CD4-positive, CD25-positive, alpha-beta regulatory T cell (primary cell): ENCODE measurements at regions not wholly inside any gene's neighbourhood (a gene's known extent, or its start where the extent isn't known, plus 50 kb on each side); places are given as distances from the start of the nearest gene placed in this dataset.
"Not testable (repeated sequence)": the region's sequence is repeated elsewhere in the genome, so short reads cannot be mapped to it uniquely, and the experiment has no call there.

Experiments used
- ATAC-seq, 2 donors: fragments of 150-1000 bp; cut with Tn5 transposase; one replicate each; pipeline ENCODE4 v1.10.0; 2021; ENCODE audit warnings: low read depth in 2 of 2, moderate number of reproducible peaks in 2 of 2, moderate library complexity in 1 of 2
- DNase-seq, 3 donors: peaks; one replicate each; pipeline versions ENCODE4 v3.0.0 to v3.0.0-alpha.2; 2012 to 2022; ENCODE audit warnings: mixed read lengths in 1 of 3
- H3K27ac ChIP-seq: one replicate; pipeline ENCODE4 v1.7.0; 2013; ENCODE audit warnings: mild to moderate bottlenecking, low read length; ENCODE audit not compliant: insufficient read depth, poor library complexity, severe bottlenecking
- H3K27me3 ChIP-seq: one replicate; pipeline ENCODE4 v1.7.0; 2013; ENCODE audit warnings: low read length; ENCODE audit not compliant: control insufficient read depth, insufficient read depth
- H3K36me3 ChIP-seq: one replicate; pipeline ENCODE4 v1.7.0; 2013; ENCODE audit warnings: mild to moderate bottlenecking, low read length, moderate library complexity; ENCODE audit not compliant: control insufficient read depth, insufficient read depth
- H3K4me1 ChIP-seq: 2 replicates; pipeline ENCODE4 v1.7.0; 2013; ENCODE audit warnings: mild to moderate bottlenecking, low read length; ENCODE audit not compliant: insufficient read depth, control insufficient read depth, poor library complexity, severe bottlenecking
- H3K4me3 ChIP-seq: one replicate; pipeline ENCODE4 v1.7.0; 2013; ENCODE audit warnings: low read depth, mild to moderate bottlenecking, low read length, moderate library complexity
- H3K9me3 ChIP-seq, 2 experiments: 1 replicate in 1 of 2; 2 replicates in 1 of 2; pipeline ENCODE4 v1.7.0; 2013; ENCODE audit warnings: low read length in 2 of 2, mild to moderate bottlenecking in 1 of 2, moderate library complexity in 1 of 2; ENCODE audit not compliant: control insufficient read depth in 2 of 2
- H3K27ac Mint-ChIP-seq, 3 donors: one replicate each; pipeline ENCODE4 v1.8.0; 2020 to 2022; ENCODE audit warnings: mild to moderate bottlenecking in 3 of 3, mixed read lengths in 3 of 3, moderate library complexity in 2 of 3
- H3K27me3 Mint-ChIP-seq: one replicate; pipeline ENCODE4 v1.8.0; 2022; ENCODE audit warnings: mild to moderate bottlenecking, mixed read lengths
- H3K36me3 Mint-ChIP-seq: one replicate; pipeline ENCODE4 v1.8.0; 2020; ENCODE audit warnings: mixed read lengths
- H3K4me1 Mint-ChIP-seq, 4 donors: one replicate each; pipeline ENCODE4 v1.8.0; 2020 to 2022; ENCODE audit warnings: mixed read lengths in 4 of 4, mild to moderate bottlenecking in 1 of 4
- H3K4me3 Mint-ChIP-seq, 4 donors: one replicate each; pipeline ENCODE4 v1.8.0; 2020 to 2022; ENCODE audit warnings: mild to moderate bottlenecking in 4 of 4, mixed read lengths in 4 of 4, moderate library complexity in 3 of 4
- H3K9me3 Mint-ChIP-seq, 7 donors: one replicate each; pipeline ENCODE4 v1.8.0; 2020 to 2022; ENCODE audit warnings: mixed read lengths in 7 of 7, mild to moderate bottlenecking in 3 of 7, moderate library complexity in 2 of 7

DNA sequence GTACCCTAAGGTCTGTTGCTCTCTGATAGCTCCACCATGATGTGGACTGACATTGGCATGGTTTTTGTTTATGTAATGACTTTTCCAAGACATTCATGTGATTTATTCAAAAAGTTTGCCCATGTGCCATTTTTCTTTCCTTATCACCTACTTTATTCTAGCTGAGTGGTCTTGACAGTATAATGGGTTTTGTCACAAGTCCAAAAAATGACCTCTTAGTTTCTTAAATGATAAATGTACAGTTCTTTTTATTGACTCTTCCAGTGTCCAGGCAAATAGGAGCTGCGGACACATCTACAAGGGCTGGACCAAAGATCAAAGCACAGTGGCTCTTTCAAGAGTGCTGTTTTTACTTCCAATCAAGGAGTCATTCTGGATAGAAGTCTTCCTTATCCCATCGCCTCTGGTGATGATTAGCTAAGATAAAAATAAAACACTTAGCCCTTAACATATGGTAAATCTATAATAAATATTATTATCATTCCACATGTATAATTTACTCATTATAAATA, 141.4 kb downstream of the MMUT start:
- H3K4me3 Mint-ChIP-seq: peak overlapping the region in 1 of 4 donors; percentile 44
- H3K27ac Mint-ChIP-seq: peak overlapping the region in 1 of 3 donors; percentile 7
- Histone ChIP-seq H3K9me3 (no peaks in the 10 kb centered on the region), H3K27me3 (no peaks in the 10 kb centered on the region), H3K4me3 (no peak overlapping the region), H3K27ac (no peak overlapping the region), H3K36me3 (no peaks in the 10 kb centered on the region), H3K4me1 (no peaks in the 10 kb centered on the region)
- DNase-seq (no peak), ATAC-seq (no peak)
- H3K36me3 Mint-ChIP-seq: no peaks in the 10 kb centered on the region
- no peaks in the 10 kb centered on the region for H3K27me3 Mint-ChIP-seq
- peaks cover 0 to 10% (median 4%) of the 10 kb centered on the region in 7 donors for H3K9me3 Mint-ChIP-seq
- H3K4me1 Mint-ChIP-seq: no peaks in the 10 kb centered on the region

DNA sequence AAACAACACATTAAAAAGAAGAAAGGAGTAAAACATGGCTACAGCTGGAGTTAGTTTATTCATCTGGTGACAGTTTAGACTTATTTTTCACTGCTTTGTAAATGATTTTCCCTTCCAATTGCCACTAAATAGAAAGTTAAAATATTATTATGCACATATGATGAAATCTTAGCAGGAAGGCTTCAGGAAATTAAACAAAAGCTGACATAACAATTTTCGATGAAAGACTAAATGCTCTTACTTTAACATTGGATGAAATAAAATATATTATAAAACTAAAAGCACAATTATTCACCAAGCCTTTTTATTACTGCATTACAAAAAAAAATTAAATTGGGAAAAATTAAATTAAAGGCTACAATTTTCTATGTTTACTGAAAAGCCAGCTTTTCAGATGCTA, 158.0 kb downstream of the MMUT start:
- no peaks in the 10 kb centered on the region for H3K4me1 Mint-ChIP-seq

DNA sequence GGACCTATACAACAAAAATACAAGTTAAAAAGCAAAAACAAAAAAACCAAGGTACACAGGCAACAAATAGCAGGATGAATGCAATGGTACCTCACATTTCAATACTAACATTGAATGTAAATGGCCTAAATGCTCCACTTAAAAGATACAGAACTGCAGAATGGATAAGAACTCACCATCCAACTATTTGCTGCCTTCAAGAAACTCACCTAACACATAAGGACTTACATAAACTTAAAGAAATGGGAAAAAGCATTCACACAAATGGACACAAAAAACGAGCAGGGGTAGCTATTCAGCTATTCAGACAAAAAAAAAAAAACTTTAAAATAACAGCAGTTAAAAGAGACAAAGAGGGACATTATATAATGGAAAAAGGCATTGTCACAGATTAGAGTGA, 158.7 kb downstream of the MMUT start:
- not testable (repeated sequence) for H3K27me3 ChIP-seq, ATAC-seq, H3K4me3 Mint-ChIP-seq, H3K27ac Mint-ChIP-seq, H3K4me1 Mint-ChIP-seq, H3K9me3 Mint-ChIP-seq, DNase-seq, H3K4me1 ChIP-seq, H3K9me3 ChIP-seq, H3K4me3 ChIP-seq, H3K27ac ChIP-seq, H3K36me3 Mint-ChIP-seq, H3K36me3 ChIP-seq, H3K27me3 Mint-ChIP-seq

More for the DNA sequence above, 158.0 kb downstream of the MMUT start:
- H3K9me3 Mint-ChIP-seq: peaks cover 0 to 6% (median 0%) of the 10 kb centered on the region in 7 donors
- no peak overlapping the region for H3K4me3 Mint-ChIP-seq
- ATAC-seq: no peak
- Histone ChIP-seq H3K4me3 (no peak overlapping the region), H3K36me3 (no peaks in the 10 kb centered on the region), H3K27ac (no peak overlapping the region), H3K4me1 (no peaks in the 10 kb centered on the region), H3K27me3 (no peaks in the 10 kb centered on the region), H3K9me3 (no peaks in the 10 kb centered on the region)
- no peaks in the 10 kb centered on the region for H3K27me3 Mint-ChIP-seq
- H3K36me3 Mint-ChIP-seq: no peaks in the 10 kb centered on the region
- H3K27ac Mint-ChIP-seq: no peak overlapping the region
- DNase-seq: no peak

DNA sequence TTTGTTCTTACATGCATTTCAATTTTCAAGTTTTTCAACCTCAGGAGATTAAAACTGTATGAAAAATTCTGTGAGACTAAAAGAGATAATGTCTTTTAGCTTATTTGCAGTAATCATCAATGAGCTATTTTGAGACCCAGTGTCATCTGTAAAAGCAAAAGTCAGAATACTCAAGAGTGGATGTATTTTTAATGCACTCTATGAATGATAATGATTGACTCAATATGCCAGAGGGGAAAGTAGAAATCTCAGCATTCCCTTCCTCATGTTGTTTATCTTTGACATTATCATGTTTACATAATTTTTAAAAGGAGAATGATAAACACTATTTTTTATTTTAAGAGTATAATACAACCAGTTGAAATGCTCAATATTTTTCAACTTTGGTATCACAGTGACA, 162.1 kb downstream of the MMUT start:
- no peak for ATAC-seq

DNA sequence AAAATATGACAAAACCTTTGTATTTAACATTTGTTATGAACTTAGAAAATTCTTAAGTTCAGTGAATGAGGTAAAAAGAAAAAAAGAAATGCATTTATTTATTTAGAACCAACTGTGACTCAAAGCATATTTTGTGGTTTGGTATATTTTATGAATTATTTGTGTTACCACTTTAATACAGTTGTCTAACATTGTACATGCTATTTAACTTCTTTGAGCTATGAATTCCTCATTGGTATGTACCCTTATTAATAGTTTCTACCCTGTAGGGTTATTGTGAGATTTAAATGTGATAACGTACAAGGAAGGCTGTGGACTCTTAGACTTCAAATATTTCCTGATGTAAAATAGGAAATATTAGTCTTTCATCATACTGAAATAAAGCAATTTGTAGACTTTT, 162.6 kb downstream of the MMUT start:
- DNase-seq (no peak), ATAC-seq (no peak)
- Mint-ChIP-seq H3K4me1 (no peaks in the 10 kb centered on the region), H3K27me3 (no peaks in the 10 kb centered on the region), H3K27ac (no peak overlapping the region), H3K9me3 (peaks cover 0 to 6% (median 3%) of the 10 kb centered on the region in 7 donors), H3K4me3 (no peak overlapping the region), H3K36me3 (no peaks in the 10 kb centered on the region)
- H3K27me3 ChIP-seq: no peaks in the 10 kb centered on the region
- no peak overlapping the region for H3K4me3 ChIP-seq
- H3K4me1 ChIP-seq: no peaks in the 10 kb centered on the region
- no peaks in the 10 kb centered on the region for H3K36me3 ChIP-seq
- H3K27ac ChIP-seq: no peak overlapping the region
- no peaks in the 10 kb centered on the region for H3K9me3 ChIP-seq

More for the DNA sequence above, 162.1 kb downstream of the MMUT start:
- H3K9me3 ChIP-seq: no peaks in the 10 kb centered on the region
- H3K27me3 ChIP-seq: no peaks in the 10 kb centered on the region
- H3K4me3 Mint-ChIP-seq: no peak overlapping the region
- no peaks in the 10 kb centered on the region for H3K4me1 ChIP-seq
- H3K36me3 ChIP-seq: no peaks in the 10 kb centered on the region
- no peaks in the 10 kb centered on the region for H3K4me1 Mint-ChIP-seq
- no peak overlapping the region for H3K27ac Mint-ChIP-seq
- no peaks in the 10 kb centered on the region for H3K36me3 Mint-ChIP-seq
- H3K9me3 Mint-ChIP-seq: peaks cover 0 to 6% (median 3%) of the 10 kb centered on the region in 7 donors
- DNase-seq: no peak
- no peaks in the 10 kb centered on the region for H3K27me3 Mint-ChIP-seq
- no peak overlapping the region for H3K4me3 ChIP-seq
- no peak overlapping the region for H3K27ac ChIP-seq

DNA sequence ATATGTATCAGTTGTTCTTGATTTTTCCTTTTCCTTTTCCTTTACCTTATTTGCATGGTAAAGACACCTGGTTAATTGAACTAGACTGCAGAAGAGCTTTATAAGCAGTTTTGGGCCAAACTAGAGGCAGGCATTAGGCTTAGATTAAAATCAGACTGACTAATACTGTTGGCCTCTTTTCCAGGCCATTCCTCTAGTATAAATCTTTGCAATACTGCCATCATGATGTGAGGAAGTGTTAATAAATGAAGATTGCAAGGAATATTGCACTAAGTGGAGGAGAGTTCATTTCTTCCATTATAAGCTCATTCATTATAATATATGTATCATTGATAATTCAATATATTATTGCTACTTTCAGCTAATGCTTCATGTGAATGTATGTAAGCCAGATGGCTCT, 163.8 kb downstream of the MMUT start:
- no peak for ATAC-seq

DNA sequence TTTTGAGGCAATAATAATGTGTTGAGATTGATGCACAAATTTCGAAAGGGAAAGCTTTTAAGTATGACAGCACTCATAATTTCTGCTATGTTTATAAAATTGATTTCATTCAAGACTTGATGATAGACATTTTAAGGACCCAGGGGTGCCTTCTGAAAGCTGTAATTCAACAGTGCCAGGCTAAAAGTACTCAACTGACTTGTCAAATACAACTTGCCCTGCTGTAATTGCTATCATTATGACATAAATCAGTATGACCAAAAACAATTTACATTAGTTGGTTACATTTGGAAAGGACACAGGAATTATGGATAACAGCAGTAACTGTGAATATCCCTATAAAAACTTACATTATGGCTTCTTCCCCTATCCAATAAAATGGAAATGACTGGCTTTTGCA, 178.9 kb downstream of the MMUT start:
- no peaks in the 10 kb centered on the region for H3K4me1 Mint-ChIP-seq
- Histone ChIP-seq H3K36me3 (no peaks in the 10 kb centered on the region), H3K27me3 (no peaks in the 10 kb centered on the region), H3K4me3 (no peak overlapping the region), H3K9me3 (no peaks in the 10 kb centered on the region), H3K4me1 (no peaks in the 10 kb centered on the region), H3K27ac (no peak overlapping the region)
- ATAC-seq: no peak
- no peak overlapping the region for H3K27ac Mint-ChIP-seq
- no peak for DNase-seq
- H3K4me3 Mint-ChIP-seq: no peak overlapping the region
- H3K27me3 Mint-ChIP-seq: no peaks in the 10 kb centered on the region
- H3K36me3 Mint-ChIP-seq: no peaks in the 10 kb centered on the region
- peaks cover 0 to 5% (median 0%) of the 10 kb centered on the region in 7 donors for H3K9me3 Mint-ChIP-seq

More for the DNA sequence above, 163.8 kb downstream of the MMUT start:
- Histone ChIP-seq H3K27me3 (no peaks in the 10 kb centered on the region), H3K9me3 (no peaks in the 10 kb centered on the region), H3K4me3 (no peak overlapping the region), H3K27ac (no peak overlapping the region), H3K36me3 (no peaks in the 10 kb centered on the region), H3K4me1 (no peaks in the 10 kb centered on the region)
- H3K27me3 Mint-ChIP-seq: no peaks in the 10 kb centered on the region
- H3K36me3 Mint-ChIP-seq: no peaks in the 10 kb centered on the region
- DNase-seq: no peak
- no peaks in the 10 kb centered on the region for H3K4me1 Mint-ChIP-seq
- no peak overlapping the region for H3K27ac Mint-ChIP-seq
- H3K9me3 Mint-ChIP-seq: peaks cover 0 to 6% (median 3%) of the 10 kb centered on the region in 7 donors
- H3K4me3 Mint-ChIP-seq: no peak overlapping the region

DNA sequence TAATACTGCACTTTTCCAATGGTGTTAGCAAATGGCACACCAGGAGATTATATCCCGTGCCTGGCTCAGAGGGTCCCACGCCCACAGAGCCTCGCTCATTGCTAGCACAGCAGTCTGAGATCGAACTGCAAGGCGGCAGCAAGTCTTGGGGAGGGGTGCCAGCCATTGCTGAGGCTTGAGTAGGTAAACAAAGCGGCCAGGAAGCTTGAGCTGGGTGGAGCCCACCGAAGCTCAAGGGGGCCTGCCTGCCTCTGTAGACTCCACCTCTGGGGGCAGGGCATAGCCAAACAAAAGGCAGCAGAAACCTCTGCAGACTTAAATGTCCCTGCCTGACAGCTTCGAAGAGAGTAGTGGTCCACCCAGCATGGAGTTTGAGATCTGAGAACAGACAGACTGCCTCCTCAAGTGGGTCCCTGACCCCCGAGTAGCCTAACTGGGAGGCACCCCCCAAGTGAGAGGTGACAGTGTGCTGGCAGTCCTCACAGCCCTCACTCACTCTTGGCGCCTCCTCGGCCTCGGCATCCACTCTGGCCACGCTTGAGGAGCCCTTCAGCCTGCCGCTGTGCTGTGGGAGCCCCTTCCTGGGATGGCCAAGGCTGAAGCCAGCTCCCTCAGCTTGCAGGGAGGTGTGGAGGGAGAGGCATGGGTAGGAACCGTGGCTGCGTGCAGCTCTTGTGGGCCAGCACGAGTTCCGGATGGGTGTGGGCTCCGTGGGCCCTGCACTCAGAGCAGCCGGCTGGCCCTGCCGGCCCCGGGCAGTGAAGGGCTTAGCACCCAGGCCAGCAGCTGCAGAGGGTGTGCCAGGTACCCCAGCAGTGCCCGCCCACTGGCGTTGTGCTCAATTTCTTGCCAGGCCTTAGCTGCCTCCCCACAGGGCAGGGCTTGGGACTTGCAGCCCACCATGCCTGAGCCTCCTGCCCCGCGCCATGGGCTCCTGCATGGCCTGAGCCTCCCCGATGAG, 188.0 kb downstream of the MMUT start:
- not testable (repeated sequence) for H3K4me3 ChIP-seq, ATAC-seq, H3K36me3 ChIP-seq

More for the DNA sequence above, 188.0 kb downstream of the MMUT start:
- H3K27ac ChIP-seq, H3K27ac Mint-ChIP-seq, DNase-seq, H3K4me1 Mint-ChIP-seq, H3K4me3 Mint-ChIP-seq, H3K36me3 Mint-ChIP-seq, H3K9me3 ChIP-seq, H3K4me1 ChIP-seq, H3K27me3 ChIP-seq, H3K27me3 Mint-ChIP-seq: not testable (repeated sequence)
- H3K9me3 Mint-ChIP-seq: peaks cover 3 to 13% (median 7%) of the 10 kb centered on the region in 7 donors
